Epidermal melanocyte (primary cell): ENCODE measurements at regions not wholly inside any gene's neighbourhood (a gene's known extent, or its start where the extent isn't known, plus 50 kb on each side); places are given as distances from the start of the nearest gene placed in this dataset.
A peak's percentile ranks its signal among the peaks of the same experiment; 100 is the strongest.
"Not testable (repeated sequence)": the region's sequence is repeated elsewhere in the genome, so short reads cannot be mapped to it uniquely, and the experiment has no call there.

Experiments
- DNase-seq: peaks from one replicate; pipeline ENCODE4 v3.0.0; 2011; ENCODE audit warnings: low spot score; ENCODE audit not compliant: insufficient read length

GRCh38 chr16:22572331-22573224 is 61.9 kb downstream of the NPIPB5 start:
- DNase-seq: not testable (repeated sequence)

GRCh38 chr16:22573225-22573530 is 62.5 kb downstream of the NPIPB5 start:
- not testable (repeated sequence) for DNase-seq

GRCh38 chr16:22576506-22576905 is 65.8 kb downstream of the NPIPB5 start:
- not testable (repeated sequence) for DNase-seq

GRCh38 chr16:22583195-22583594 is 72.5 kb downstream of the NPIPB5 start:
- DNase-seq: not testable (repeated sequence)

GRCh38 chr16:22584459-22584858 is 73.8 kb downstream of the NPIPB5 start:
- not testable (repeated sequence) for DNase-seq

GRCh38 chr16:22584941-22585340 is 74.2 kb downstream of the NPIPB5 start:
- DNase-seq: not testable (repeated sequence)

- DNase-seq: not testable (repeated sequence)
These were observed 74.7 kb downstream of the NPIPB5 start for GRCh38 chr16:22585431-22585830.

- DNase-seq: not testable (repeated sequence)
These were observed 76.0 kb downstream of the NPIPB5 start for GRCh38 chr16:22586732-22587131.

GRCh38 chr16:22589757-22590156 is 79.1 kb downstream of the NPIPB5 start:
- not testable (repeated sequence) for DNase-seq

GRCh38 chr16:22596445-22597045 is 85.9 kb downstream of the NPIPB5 start:
- DNase-seq: not testable (repeated sequence)

GRCh38 chr16:22603744-22604143 is 93.1 kb downstream of the NPIPB5 start:
- not testable (repeated sequence) for DNase-seq

GRCh38 chr16:22606619-22607018 is 95.9 kb downstream of the NPIPB5 start:
- DNase-seq: not testable (repeated sequence)

- not testable (repeated sequence) for DNase-seq
These were observed 99.1 kb downstream of the NPIPB5 start for GRCh38 chr16:22609798-22610197.

- DNase-seq: not testable (repeated sequence)
These were observed 100.4 kb downstream of the NPIPB5 start for GRCh38 chr16:22611128-22611527.

GRCh38 chr16:22614271-22614947 is 103.7 kb downstream of the NPIPB5 start:
- peak; percentile 19 for DNase-seq

GRCh38 chr16:22618842-22619241 is 108.2 kb downstream of the NPIPB5 start:
- no peak for DNase-seq

GRCh38 chr16:22621586-22622155 is 111.0 kb downstream of the NPIPB5 start:
- DNase-seq: peak; percentile 10

- peak; percentile 4 for DNase-seq
These were observed 112.0 kb downstream of the NPIPB5 start for GRCh38 chr16:22622703-22623102.

- peak; percentile 25 for DNase-seq
These were observed 112.7 kb downstream of the NPIPB5 start for GRCh38 chr16:22623351-22623781.

- DNase-seq: no peak
These were observed 113.5 kb downstream of the NPIPB5 start for GRCh38 chr16:22624038-22624799.
